ENCODE measurements at regions not wholly inside any gene's neighbourhood (a gene's known extent, or its start where the extent isn't known, plus 50 kb on each side); places are given as distances from the start of the nearest gene placed in this dataset.

GRCh38 chr9:91150273-91150997, 211.3 kb downstream of the AUH start:
- intact Hi-C loops (cut with DNase I), result no loop called here
- Histone ChIP-seq H3K27me3 (no peaks in the 10 kb centered on the region), H3K4me3 (no peak overlapping the region), H3K4me1 (no peaks in the 10 kb centered on the region), H3K9me3 (no peaks in the 10 kb centered on the region), H3K36me3 (replicated peaks in 1 of 2; ENCODE audit: insufficient read depth in 1 of 2, low read depth in 2 of 2) (no peaks in the 10 kb centered on the region), H3K27ac (no peak overlapping the region)
- 79 to 86% methylated on average over 3 of the region's 3 CpGs for WGBS, 2 donors
- DNase-seq, result no peak
- TF ChIP-seq POLR2A (IDR thresholded peaks at IDR 0.05), result no peak
- TF ChIP-seq CTCF (IDR thresholded peaks at IDR 0.05), result no peak
- ATAC-seq, result no peak

DNA sequence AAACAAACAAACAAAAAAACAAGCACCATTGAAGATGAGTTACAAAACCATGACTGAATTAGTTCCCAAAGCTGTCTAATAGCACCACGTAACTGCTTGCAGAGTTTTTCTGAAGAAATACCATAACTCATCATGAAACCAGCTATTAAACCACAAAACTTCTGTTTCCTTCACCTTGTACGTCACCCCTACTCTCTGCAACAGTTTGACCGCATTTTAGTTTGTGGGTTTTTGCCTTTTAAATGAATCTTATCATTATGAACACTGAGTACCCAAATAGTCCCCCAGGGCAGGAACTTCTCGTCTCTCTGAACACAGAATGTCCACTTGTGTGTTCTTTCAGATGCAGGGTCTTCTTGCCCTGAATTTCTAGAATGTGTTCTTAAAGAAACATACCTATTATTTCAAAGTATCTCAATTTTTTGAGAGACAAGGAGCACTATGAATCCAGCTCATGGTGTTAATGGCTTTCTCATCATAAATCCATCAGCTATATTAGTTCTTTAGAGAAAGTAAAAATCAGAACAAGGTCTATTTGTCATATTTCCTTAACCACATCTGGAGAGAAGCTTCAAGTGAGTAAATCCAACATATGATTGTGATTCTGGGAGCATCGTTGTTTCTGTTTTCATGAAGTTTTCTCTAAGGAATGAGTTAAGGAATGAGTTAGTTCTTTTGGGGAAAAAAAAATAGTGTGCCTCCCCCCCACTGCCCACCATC, 210.6 kb downstream of the AUH start:
- Histone ChIP-seq H3K4me1 (no peaks in the 10 kb centered on the region), H3K4me3 (no peak overlapping the region), H3K9me3 (no peaks in the 10 kb centered on the region), H3K36me3 (replicated peaks in 1 of 2; ENCODE audit: insufficient read depth in 1 of 2, low read depth in 2 of 2) (no peaks in the 10 kb centered on the region), H3K27me3 (no peaks in the 10 kb centered on the region), H3K27ac (no peak overlapping the region)
- intact Hi-C loops (cut with DNase I), result no loop called here
- DNase-seq (peak in 1 of 4 donors; percentile 54), ATAC-seq (no peak)
- 65 to 84% methylated on average over 5 of the region's 5 CpGs for WGBS, 2 donors
- no peak for TF ChIP-seq CTCF (IDR thresholded peaks at IDR 0.05)
- peak in 1 of 3 donors; percentile 13 for TF ChIP-seq POLR2A (IDR thresholded peaks at IDR 0.05)

DNA sequence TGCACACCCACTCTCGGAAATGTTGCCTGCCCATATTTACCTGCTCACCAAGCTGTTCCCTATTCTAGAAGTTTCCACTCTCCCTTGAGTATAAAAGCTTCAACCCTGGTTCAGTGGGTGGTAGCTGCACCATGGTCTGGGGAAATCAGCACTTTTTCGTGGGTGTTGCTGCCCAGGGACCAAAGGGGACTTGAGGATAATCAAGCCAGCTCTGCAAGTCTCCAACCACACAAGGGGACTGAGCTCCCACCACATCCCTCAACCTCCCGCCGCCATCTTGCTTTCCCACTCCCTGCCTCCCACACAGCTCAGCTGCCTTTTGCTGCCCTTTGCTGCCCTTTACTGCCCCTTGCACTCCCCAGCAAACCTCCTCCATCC, 210.0 kb downstream of the AUH start:
- no peaks in the 10 kb centered on the region for H3K27me3 ChIP-seq
- ATAC-seq (no peak), DNase-seq (no peak)
- WGBS, 2 donors, result 73 to 76% methylated on average over 4 of the region's 4 CpGs
- H3K9me3 ChIP-seq, result no peaks in the 10 kb centered on the region
- intact Hi-C loops (cut with DNase I), result no loop called here
- no peaks in the 10 kb centered on the region for H3K36me3 ChIP-seq (replicated peaks in 1 of 2; ENCODE audit: insufficient read depth in 1 of 2, low read depth in 2 of 2)
- no peak for TF ChIP-seq POLR2A (IDR thresholded peaks at IDR 0.05)
- TF ChIP-seq CTCF (IDR thresholded peaks at IDR 0.05), result no peak
- no peak overlapping the region for H3K4me3 ChIP-seq
- no peak overlapping the region for H3K27ac ChIP-seq
- H3K4me1 ChIP-seq, result no peaks in the 10 kb centered on the region

GRCh38 chr9:91154686-91155085, 207.0 kb downstream of the AUH start:
- intact Hi-C loops (cut with DNase I), result no loop called here
- ATAC-seq (no peak), DNase-seq (no peak)
- H3K4me3 ChIP-seq, result no peak overlapping the region
- H3K9me3 ChIP-seq, result no peaks in the 10 kb centered on the region
- no peak for TF ChIP-seq POLR2A (IDR thresholded peaks at IDR 0.05)
- TF ChIP-seq CTCF (IDR thresholded peaks at IDR 0.05), result no peak
- H3K27me3 ChIP-seq, result no peaks in the 10 kb centered on the region
- WGBS, 2 donors, result 95 to 97% methylated on average over 3 of the region's 3 CpGs
- H3K27ac ChIP-seq, result no peak overlapping the region
- H3K36me3 ChIP-seq (replicated peaks in 1 of 2; ENCODE audit: insufficient read depth in 1 of 2, low read depth in 2 of 2), result no peaks in the 10 kb centered on the region
- H3K4me1 ChIP-seq, result peaks cover 1% of the 10 kb centered on the region
